ENCODE measurements at regions not wholly inside any gene's neighbourhood (a gene's known extent, or its start where the extent isn't known, plus 50 kb on each side); places are given as distances from the start of the nearest gene placed in this dataset.

- TF ChIP-seq, protein P1, sequence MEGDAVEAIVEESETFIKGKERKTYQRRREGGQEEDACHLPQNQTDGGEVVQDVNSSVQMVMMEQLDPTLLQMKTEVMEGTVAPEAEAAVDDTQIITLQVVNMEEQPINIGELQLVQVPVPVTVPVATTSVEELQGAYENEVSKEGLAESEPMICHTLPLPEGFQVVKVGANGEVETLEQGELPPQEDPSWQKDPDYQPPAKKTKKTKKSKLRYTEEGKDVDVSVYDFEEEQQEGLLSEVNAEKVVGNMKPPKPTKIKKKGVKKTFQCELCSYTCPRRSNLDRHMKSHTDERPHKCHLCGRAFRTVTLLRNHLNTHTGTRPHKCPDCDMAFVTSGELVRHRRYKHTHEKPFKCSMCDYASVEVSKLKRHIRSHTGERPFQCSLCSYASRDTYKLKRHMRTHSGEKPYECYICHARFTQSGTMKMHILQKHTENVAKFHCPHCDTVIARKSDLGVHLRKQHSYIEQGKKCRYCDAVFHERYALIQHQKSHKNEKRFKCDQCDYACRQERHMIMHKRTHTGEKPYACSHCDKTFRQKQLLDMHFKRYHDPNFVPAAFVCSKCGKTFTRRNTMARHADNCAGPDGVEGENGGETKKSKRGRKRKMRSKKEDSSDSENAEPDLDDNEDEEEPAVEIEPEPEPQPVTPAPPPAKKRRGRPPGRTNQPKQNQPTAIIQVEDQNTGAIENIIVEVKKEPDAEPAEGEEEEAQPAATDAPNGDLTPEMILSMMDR (IDR thresholded peaks at IDR 0.05): no peak
- TF ChIP-seq POLR2A (IDR thresholded peaks at IDR 0.05) (no peak), POLR2AphosphoS5 (IDR thresholded peaks at IDR 0.05) (no peak)
These were observed 438.7 kb upstream of the POU3F2 start for GRCh38 chr6:98395610-98396166.

Measured in gastroesophageal sphincter (tissue), 3 donors.